Endothelial cell of umbilical vein (primary cell): ENCODE measurements at regions not wholly inside any gene's neighbourhood (a gene's known extent, or its start where the extent isn't known, plus 50 kb on each side); places are given as distances from the start of the nearest gene placed in this dataset.

Experiments
- BruUV-seq: library from RNA; stranded (reverse); fragments of 400-500 nt; replicated peaks from 2 replicates; lab custom pipeline; 2021; lab: Mats Ljungman, UMichigan
- CTCF ChIA-PET: fragments of 300-600, 350-600 bp; sonication (Branson Sonifier 250); formaldehyde crosslinking; loops from one replicate; lab custom pipeline; 2021; ENCODE audit warnings: antibody characterized with exemption, inconsistent platforms; lab: Charles Lee
- POLR2A ChIA-PET: fragments of 300-600, 350-600 bp; sonication (Branson Sonifier 250); formaldehyde crosslinking; loops from one replicate; lab custom pipeline; 2021; ENCODE audit warnings: antibody characterized with exemption, inconsistent platforms; lab: Charles Lee
- DNase-seq: peaks from one replicate; pipeline ENCODE4 v3.0.0-alpha.2; 2011; ENCODE audit warnings: low read depth, low spot score
- FAIRE-seq: peaks from 2 replicates; lab custom pipeline; 2011; peaks lifted over from hg19 to GRCh38; lab: Jason Lieb, UNC
- H2AFZ ChIP-seq: 2 replicates; pipeline ENCODE4 v1.6.0; 2012; ENCODE audit warnings: low read depth, low read length, control low read depth, inconsistent platforms
- H3K27ac ChIP-seq: 2 replicates; pipeline ENCODE4 v1.5.1; 2011; ENCODE audit warnings: low read depth, mild to moderate bottlenecking, control low read depth, low read length, moderate library complexity; ENCODE audit not compliant: insufficient read depth
- H3K27me3 ChIP-seq, 2 experiments: 2 replicates each; pipeline versions ENCODE4 v1.6.0 to v1.6.1; 2011; ENCODE audit warnings: low read length in 2 of 2, mixed read lengths in 1 of 2; ENCODE audit not compliant: control insufficient read depth in 2 of 2, insufficient read depth in 2 of 2
- H3K36me3 ChIP-seq, 2 experiments: 2 replicates in 1 of 2; 3 replicates in 1 of 2; pipeline ENCODE4 v1.5.1; 2011; ENCODE audit warnings: low read length in 2 of 2, mild to moderate bottlenecking in 1 of 2, moderate library complexity in 1 of 2; ENCODE audit not compliant: control insufficient read depth in 2 of 2, insufficient read depth in 2 of 2; ENCODE audit errors: extremely low read depth in 1 of 2
- H3K4me1 ChIP-seq: 3 replicates; pipeline ENCODE4 v1.5.1; 2011; ENCODE audit warnings: mild to moderate bottlenecking, low read length; ENCODE audit not compliant: control insufficient read depth, insufficient read depth; ENCODE audit errors: extremely low read depth
- H3K4me2 ChIP-seq: 2 replicates; pipeline ENCODE4 v1.6.1; 2011; ENCODE audit warnings: low read length, control low read depth, mixed read lengths; ENCODE audit not compliant: insufficient read depth
- H3K4me3 ChIP-seq, 3 experiments: fragments of 200-600 bp in 1 of 3; sonication (generic), shearing (Covaris generic) in 1 of 3; replicated peaks in 1 of 3; 2 replicates each; pipeline ENCODE4 v1.5.1; 2011 to 2016; ENCODE audit warnings: control low read depth in 3 of 3, low read length in 3 of 3, mild to moderate bottlenecking in 2 of 3, inconsistent platforms in 1 of 3, low read depth in 1 of 3, moderate library complexity in 1 of 3; ENCODE audit not compliant: insufficient read depth in 1 of 3
- H3K79me2 ChIP-seq: 2 replicates; pipeline ENCODE4 v1.6.0; 2012; ENCODE audit warnings: low read length, inconsistent platforms; ENCODE audit not compliant: control insufficient read depth, insufficient read depth
- H3K9ac ChIP-seq: replicated peaks from 2 replicates; pipeline ENCODE3; 2011; ENCODE audit warnings: low read length, control low read depth; ENCODE audit not compliant: insufficient read depth; ENCODE audit errors: extremely low read depth
- H3K9me1 ChIP-seq: replicated peaks from 3 replicates; pipeline ENCODE4 v1.6.0; 2011; ENCODE audit warnings: mild to moderate bottlenecking, low read length; ENCODE audit not compliant: control insufficient read depth, insufficient read depth; ENCODE audit errors: extremely low read depth
- H3K9me3 ChIP-seq: replicated peaks from 2 replicates; pipeline ENCODE4 v1.5.1; 2012; ENCODE audit warnings: low read length, inconsistent platforms; ENCODE audit not compliant: control insufficient read depth, insufficient read depth
- H4K20me1 ChIP-seq: replicated peaks from 2 replicates; pipeline ENCODE3; 2011; ENCODE audit warnings: mild to moderate bottlenecking, low read length; ENCODE audit not compliant: control insufficient read depth, insufficient read depth; ENCODE audit errors: extremely low read depth
- EZH2 ChIP-seq: IDR thresholded peaks from 2 replicates; pipeline ENCODE4 v1.6.1; 2012; ENCODE audit warnings: borderline replicate concordance, low read depth, mild to moderate bottlenecking, moderate library complexity, low read length, inconsistent platforms; ENCODE audit not compliant: severe bottlenecking
- FOS ChIP-seq: IDR thresholded peaks from 2 replicates; pipeline ENCODE4 v1.6.1; 2011; ENCODE audit warnings: mild to moderate bottlenecking, low read length, moderate library complexity, borderline replicate concordance; ENCODE audit not compliant: insufficient read depth
- GATA2 ChIP-seq: IDR thresholded peaks from 2 replicates; pipeline ENCODE4 v1.7.0; 2011; ENCODE audit warnings: low read depth, mild to moderate bottlenecking, moderate library complexity, mixed read lengths, low read length; ENCODE audit not compliant: insufficient read length, insufficient read depth
- JUN ChIP-seq: IDR thresholded peaks from 2 replicates; pipeline ENCODE4 v1.6.1; 2011; ENCODE audit warnings: borderline replicate concordance, low read depth; ENCODE audit not compliant: insufficient read length, insufficient read depth
- MAX ChIP-seq: IDR thresholded peaks from 2 replicates; pipeline ENCODE4 v1.6.1; 2011; ENCODE audit not compliant: insufficient read depth, insufficient read length
- MYC ChIP-seq: IDR thresholded peaks from one replicate; pipeline ENCODE4 v1.6.1; 2011; ENCODE audit warnings: mild to moderate bottlenecking, low read depth, low read length
- POLR2A ChIP-seq: IDR thresholded peaks from 2 replicates; pipeline ENCODE4 v1.6.1; 2012; ENCODE audit warnings: low read depth, mild to moderate bottlenecking, control low read depth, low read length
- POLR2AphosphoS5 ChIP-seq: IDR thresholded peaks from 2 replicates; pipeline ENCODE4 v1.6.1; 2012; ENCODE audit warnings: low read depth, mild to moderate bottlenecking, control low read depth, low read length, moderate library complexity; ENCODE audit not compliant: insufficient read depth
- dilution Hi-C: fragments of 300-500 bp; cut with MboI; formaldehyde crosslinking; loops from one replicate; pipeline ENCODE4 v1.15.0; 2019; ENCODE audit warnings: low sequenced_read_pairs; ENCODE audit not compliant: extremely low pct_ligation_motif_present
- intact Hi-C: fragments of 100-400 bp; cut with micrococcal nuclease; formaldehyde crosslinking; loops from one replicate; pipeline ENCODE4 v1.10.0; 2022
- TF ChIP-seq, protein P1 (sequence below), 2 donors: IDR thresholded peaks; 1 replicate in 1 of 2; 2 replicates in 1 of 2; pipeline ENCODE4 v1.5.1; 2011; ENCODE audit warnings: low read length in 2 of 2, mild to moderate bottlenecking in 2 of 2, moderate library complexity in 2 of 2, control low read depth in 1 of 2, inconsistent platforms in 1 of 2, low read depth in 1 of 2; ENCODE audit not compliant: insufficient read depth in 1 of 2; ENCODE audit errors: extremely low read depth in 1 of 2

DNA sequence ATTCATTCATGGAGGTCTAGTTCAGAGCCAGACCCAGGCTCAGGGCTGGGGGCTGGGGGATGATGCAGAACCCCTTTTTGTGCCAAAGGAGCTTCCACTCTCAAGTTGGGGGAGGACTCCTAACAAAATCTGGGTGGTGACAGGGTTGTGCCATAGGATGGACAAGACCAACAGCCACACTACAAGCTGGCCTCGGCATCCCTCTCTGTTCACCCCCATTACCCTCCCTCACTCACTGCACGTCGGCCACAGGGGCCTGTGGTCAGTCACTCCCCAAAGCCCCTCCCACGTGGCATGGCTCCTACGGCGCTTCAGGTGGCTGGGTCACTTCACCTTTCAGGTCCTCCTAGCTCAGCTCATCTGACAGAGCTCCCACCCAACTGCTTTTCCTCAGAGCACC, 348.7 kb upstream of the ZMIZ1 start:
- H3K4me1 ChIP-seq = no peaks in the 10 kb centered on the region
- H3K36me3 ChIP-seq = no peaks in the 10 kb centered on the region
- H3K4me2 ChIP-seq = no peak overlapping the region
- FAIRE-seq (no peak), DNase-seq (no peak)
- H2AFZ ChIP-seq = no peak overlapping the region
- no peak overlapping the region for H3K9ac ChIP-seq
- dilution Hi-C loops (no loop called here), intact Hi-C loops (no loop called here)
- CTCF ChIA-PET = no interaction called here
- no peaks in the 10 kb centered on the region for H4K20me1 ChIP-seq
- no peak overlapping the region for H3K4me3 ChIP-seq
- H3K27ac ChIP-seq = no peak overlapping the region
- POLR2A ChIA-PET = no interaction called here
- no peaks in the 10 kb centered on the region for H3K9me1 ChIP-seq
- TF ChIP-seq MYC (no peak), FOS (no peak), POLR2AphosphoS5 (no peak)
- H3K27me3 ChIP-seq = peaks cover 16 to 18% of the 10 kb centered on the region in 2 experiments
- H3K79me2 ChIP-seq = no peaks in the 10 kb centered on the region
- BruUV-seq = no TSS peak
- no peaks in the 10 kb centered on the region for H3K9me3 ChIP-seq

- dilution Hi-C loops = no loop called here
- H3K9me1 ChIP-seq = no peaks in the 10 kb centered on the region
- no peaks in the 10 kb centered on the region for H3K4me1 ChIP-seq
- H2AFZ ChIP-seq = no peak overlapping the region
- POLR2A ChIA-PET = no interaction called here
- BruUV-seq = no TSS peak
- CTCF ChIA-PET = no interaction called here
- intact Hi-C loops = no loop called here
- no peak for FAIRE-seq
- peaks cover 21 to 24% of the 10 kb centered on the region in 2 experiments for H3K27me3 ChIP-seq
- no peak overlapping the region for H3K27ac ChIP-seq
- no peaks in the 10 kb centered on the region for H3K9me3 ChIP-seq
- TF ChIP-seq POLR2A (no peak), MAX (no peak), MYC (no peak), POLR2AphosphoS5 (no peak), JUN (no peak), GATA2 (no peak), FOS (no peak), EZH2 (no peak)
- TF ChIP-seq, protein P1, sequence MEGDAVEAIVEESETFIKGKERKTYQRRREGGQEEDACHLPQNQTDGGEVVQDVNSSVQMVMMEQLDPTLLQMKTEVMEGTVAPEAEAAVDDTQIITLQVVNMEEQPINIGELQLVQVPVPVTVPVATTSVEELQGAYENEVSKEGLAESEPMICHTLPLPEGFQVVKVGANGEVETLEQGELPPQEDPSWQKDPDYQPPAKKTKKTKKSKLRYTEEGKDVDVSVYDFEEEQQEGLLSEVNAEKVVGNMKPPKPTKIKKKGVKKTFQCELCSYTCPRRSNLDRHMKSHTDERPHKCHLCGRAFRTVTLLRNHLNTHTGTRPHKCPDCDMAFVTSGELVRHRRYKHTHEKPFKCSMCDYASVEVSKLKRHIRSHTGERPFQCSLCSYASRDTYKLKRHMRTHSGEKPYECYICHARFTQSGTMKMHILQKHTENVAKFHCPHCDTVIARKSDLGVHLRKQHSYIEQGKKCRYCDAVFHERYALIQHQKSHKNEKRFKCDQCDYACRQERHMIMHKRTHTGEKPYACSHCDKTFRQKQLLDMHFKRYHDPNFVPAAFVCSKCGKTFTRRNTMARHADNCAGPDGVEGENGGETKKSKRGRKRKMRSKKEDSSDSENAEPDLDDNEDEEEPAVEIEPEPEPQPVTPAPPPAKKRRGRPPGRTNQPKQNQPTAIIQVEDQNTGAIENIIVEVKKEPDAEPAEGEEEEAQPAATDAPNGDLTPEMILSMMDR (IDR thresholded peaks at IDR 0.05; ENCODE audit: extremely low read depth in 1 of 2, insufficient read depth in 1 of 2, low read depth in 1 of 2, low read length in 2 of 2) = no peak
- no peaks in the 10 kb centered on the region for H3K36me3 ChIP-seq
- DNase-seq = no peak
- H3K79me2 ChIP-seq = no peaks in the 10 kb centered on the region
- no peak overlapping the region for H3K9ac ChIP-seq
- no peak overlapping the region for H3K4me3 ChIP-seq
- no peaks in the 10 kb centered on the region for H4K20me1 ChIP-seq
- no peak overlapping the region for H3K4me2 ChIP-seq
Measured at GRCh38 chr10:78721231-78721630, 347.5 kb upstream of the ZMIZ1 start.
